ENCODE measurements at regions not wholly inside any gene's neighbourhood (a gene's known extent, or its start where the extent isn't known, plus 50 kb on each side); places are given as distances from the start of the nearest gene placed in this dataset.

- Histone ChIP-seq H3K79me2 (ENCODE audit: insufficient read depth, low read length) (no peaks in the 10 kb centered on the region), H4K20me1 (ENCODE audit: insufficient read depth, low read length) (no peaks in the 10 kb centered on the region), H3K4me3 (ENCODE audit: insufficient read depth, low read length) (no peak overlapping the region), H3K9me3 (ENCODE audit: low read depth, low read length) (no peaks in the 10 kb centered on the region), H3K27ac (ENCODE audit: low read depth, low read length) (no peak overlapping the region), H3K36me3 (ENCODE audit: insufficient read depth, low read length) (no peaks in the 10 kb centered on the region), H3K27me3 (ENCODE audit: insufficient read depth, low read length) (peaks cover 18% of the 10 kb centered on the region), H3K4me2 (ENCODE audit: insufficient read depth, low read length) (no peak overlapping the region), H2AFZ (ENCODE audit: low read length) (no peak overlapping the region), H3K4me1 (ENCODE audit: insufficient read depth, low read length) (no peaks in the 10 kb centered on the region)
- DNase-seq (ENCODE audit: insufficient read length, low spot score, missing footprints), result no peak
- no peak for TF ChIP-seq CTCF (IDR thresholded peaks at IDR 0.05; ENCODE audit: extremely low read depth, low read depth, low read length)
These were observed 106.3 kb upstream of the GUCA2B start for GRCh38 chr1:42046761-42047507.

GRCh38 chr1:42044346-42044745 is 108.9 kb upstream of the GUCA2B start:
- Histone ChIP-seq H3K9me3 (ENCODE audit: low read depth, low read length) (no peaks in the 10 kb centered on the region), H3K27ac (ENCODE audit: low read depth, low read length) (no peak overlapping the region), H2AFZ (ENCODE audit: low read length) (no peak overlapping the region), H3K27me3 (ENCODE audit: insufficient read depth, low read length) (peaks cover 11% of the 10 kb centered on the region), H3K4me3 (ENCODE audit: insufficient read depth, low read length) (no peak overlapping the region), H4K20me1 (ENCODE audit: insufficient read depth, low read length) (no peaks in the 10 kb centered on the region), H3K36me3 (ENCODE audit: insufficient read depth, low read length) (no peaks in the 10 kb centered on the region), H3K79me2 (ENCODE audit: insufficient read depth, low read length) (no peaks in the 10 kb centered on the region), H3K4me1 (ENCODE audit: insufficient read depth, low read length) (no peaks in the 10 kb centered on the region), H3K4me2 (ENCODE audit: insufficient read depth, low read length) (no peak overlapping the region)
- no peak for TF ChIP-seq CTCF (IDR thresholded peaks at IDR 0.05; ENCODE audit: extremely low read depth, low read depth, low read length)
- DNase-seq (ENCODE audit: insufficient read length, low spot score, missing footprints), result no peak

- Histone ChIP-seq H3K36me3 (ENCODE audit: insufficient read depth, low read length) (no peaks in the 10 kb centered on the region), H3K9me3 (ENCODE audit: low read depth, low read length) (no peaks in the 10 kb centered on the region), H3K4me1 (ENCODE audit: insufficient read depth, low read length) (no peaks in the 10 kb centered on the region)
These were observed 109.4 kb upstream of the GUCA2B start for GRCh38 chr1:42043811-42044210.

More at GRCh38 chr1:42043811-42044210, 109.4 kb upstream of the GUCA2B start:
- H3K79me2 ChIP-seq (ENCODE audit: insufficient read depth, low read length), result no peaks in the 10 kb centered on the region
- DNase-seq (ENCODE audit: insufficient read length, low spot score, missing footprints), result no peak
- peaks cover 8% of the 10 kb centered on the region for H3K27me3 ChIP-seq (ENCODE audit: insufficient read depth, low read length)
- no peaks in the 10 kb centered on the region for H4K20me1 ChIP-seq (ENCODE audit: insufficient read depth, low read length)
- no peak overlapping the region for H3K4me2 ChIP-seq (ENCODE audit: insufficient read depth, low read length)
- no peak overlapping the region for H3K27ac ChIP-seq (ENCODE audit: low read depth, low read length)
- H3K4me3 ChIP-seq (ENCODE audit: insufficient read depth, low read length), result no peak overlapping the region
- TF ChIP-seq CTCF (IDR thresholded peaks at IDR 0.05; ENCODE audit: extremely low read depth, low read depth, low read length), result no peak
- H2AFZ ChIP-seq (ENCODE audit: low read length), result no peak overlapping the region
